Heart left ventricle (tissue), 16 donors: ENCODE measurements at regions not wholly inside any gene's neighbourhood (a gene's known extent, or its start where the extent isn't known, plus 50 kb on each side); places are given as distances from the start of the nearest gene placed in this dataset.

Source experiments
- ATAC-seq, 4 donors: fragments of 200-7000 bp; cut with Tn5 transposase; one replicate each; pipeline ENCODE4 v1.9.1; 2020 to 2022; ENCODE audit warnings: moderate library complexity in 4 of 4, mild to moderate bottlenecking in 3 of 4, moderate number of reproducible peaks in 1 of 4
- DNase-seq, 5 donors: peaks; one replicate each; pipeline ENCODE4 v3.0.0-alpha.2; 2020
- H3K27ac ChIP-seq, 12 donors: fragments of 200-600 bp; sonication (generic) in 4 of 12; one replicate each; pipeline versions ENCODE4 v1.5.0 to v1.8.0; 2016 to 2022; ENCODE audit warnings: mild to moderate bottlenecking in 2 of 12
- H3K27me3 ChIP-seq, 9 donors: fragments of 200-600 bp; sonication (generic) in 2 of 9; one replicate each; pipeline versions ENCODE4 v1.5.1 to v1.8.0; 2016 to 2022; ENCODE audit warnings: mild to moderate bottlenecking in 3 of 9
- H3K36me3 ChIP-seq, 9 donors: fragments of 200-600 bp; sonication (generic) in 2 of 9; one replicate each; pipeline versions ENCODE4 v1.5.0 to v1.8.0; 2018 to 2022; ENCODE audit warnings: mild to moderate bottlenecking in 2 of 9
- H3K4me1 ChIP-seq, 12 donors: fragments of 200-600 bp; sonication (generic) in 4 of 12; one replicate each; pipeline versions ENCODE4 v1.5.0 to v1.8.0; 2016 to 2022; ENCODE audit warnings: mild to moderate bottlenecking in 3 of 12
- H3K4me3 ChIP-seq, 12 donors: fragments of 200-600 bp; sonication (generic) in 4 of 12; one replicate each; pipeline versions ENCODE4 v1.5.0 to v1.8.0; 2017 to 2022; ENCODE audit warnings: mild to moderate bottlenecking in 9 of 12, moderate library complexity in 4 of 12
- H3K9me3 ChIP-seq, 12 donors: fragments of 200-600 bp; sonication (generic) in 4 of 12; one replicate each; pipeline versions ENCODE4 v1.5.0 to v1.8.0; 2016 to 2022; ENCODE audit warnings: mild to moderate bottlenecking in 1 of 12
- CTCF ChIP-seq, 12 donors: fragments of 200-600 bp; sonication (generic) in 4 of 12; IDR thresholded peaks; one replicate each; pipeline versions ENCODE4 v1.5.0 to v1.8.0; 2018 to 2022; ENCODE audit warnings: antibody characterized with exemption in 12 of 12, mild to moderate bottlenecking in 5 of 12
- POLR2A ChIP-seq, 2 donors: fragments of 450-650 bp; IDR thresholded peaks; one replicate each; pipeline ENCODE4 v1.6.1; 2017; ENCODE audit warnings: antibody characterized with exemption in 2 of 2, mild to moderate bottlenecking in 2 of 2, moderate library complexity in 2 of 2
- WGBS, 4 donors: extraction: QIAGEN DNeasy Blood & Tissue Kit in 2 of 4; methylation state at CpG; one replicate each; pipeline versions ENCODE4 v1.1.5 to v1.1.7; 2013 to 2018; 5-methylcytosine and 5-hydroxymethylcytosine counted together
- intact Hi-C, 10 donors: fragments of 100-400 bp; cut with DNase I; formaldehyde crosslinking; loops; one replicate each; pipeline versions ENCODE4 v1.11.1 to v1.14.2; 2022
- donor health status: ischemic (EF 13 %, LVEDD 7.1; RV severe dilation, severe dysfunction).
- donor health status: healthy with polysubstance abuse.
- donor health status: DM: no; HTN: yes; CAD: no.
- donor health status: DM: no; HTN: no; CAD: no.
- donor health status: ischemic (EF 25% LVEDD 6.9; RV normal size, moderate dysfunction).
- donor health status: ischemic (EF 25% LVEDD 5.7; RV mildly dilated, moderate dysfunction).
- donor health status: healthy.
- donor health status: DM: yes; HTN: yes; CAD: no.
- donor health status: ischemic (EF 35%, LVEDD 5.7; RV mildly dilated, moderate dysfunction).
- donor health status: nonischemic (EF 11% LVEDD 7.7; RV severe dilation, severe dysfunction).
- donor health status: DM: yes; HTN: yes; CAD: no.
- donor health status: PGD.
- donor health status: ischemic (EF 29% LVEDD 5.4; RV normal size, mild dysfunction).
- donor health status: nonischemic (EF 23%, LVEDD 6.1; RV moderate dilation, normal function).

DNA sequence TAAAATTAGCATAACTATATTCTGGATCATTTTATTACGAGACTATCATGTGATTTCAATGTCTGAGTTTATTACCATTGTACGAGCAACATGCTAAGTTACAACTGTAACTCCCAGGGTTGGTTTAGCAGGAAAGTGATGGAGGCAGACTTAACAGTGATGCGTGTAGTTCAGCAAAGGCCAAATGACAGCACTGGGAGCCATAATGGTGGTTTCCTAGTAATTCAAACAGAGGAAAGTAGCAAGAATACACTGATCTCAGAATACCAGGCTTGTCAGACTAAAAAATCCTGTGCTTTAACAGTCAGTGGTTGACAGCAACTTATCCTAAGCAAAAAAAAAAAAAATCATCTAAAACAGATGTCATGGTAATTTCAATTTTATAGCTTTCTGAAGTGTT, 229.6 kb downstream of the KLF12 start:
- Histone ChIP-seq H3K27me3 (no peaks in the 10 kb centered on the region), H3K4me1 (peaks cover 0 to 8% (median 0%) of the 10 kb centered on the region in 12 donors), H3K36me3 (no peaks in the 10 kb centered on the region), H3K27ac (no peak overlapping the region), H3K4me3 (no peak overlapping the region), H3K9me3 (peaks cover 0 to 7% (median 0%) of the 10 kb centered on the region in 12 donors)
- ATAC-seq (no peak), DNase-seq (no peak)
- 96 to 99% (median 98%) methylated on average over 3 of the region's 3 CpGs for WGBS, 4 donors
- no peak for TF ChIP-seq POLR2A (IDR thresholded peaks at IDR 0.05)
- no peak for TF ChIP-seq CTCF (IDR thresholded peaks at IDR 0.05)
- intact Hi-C loops = no loop called here

DNA sequence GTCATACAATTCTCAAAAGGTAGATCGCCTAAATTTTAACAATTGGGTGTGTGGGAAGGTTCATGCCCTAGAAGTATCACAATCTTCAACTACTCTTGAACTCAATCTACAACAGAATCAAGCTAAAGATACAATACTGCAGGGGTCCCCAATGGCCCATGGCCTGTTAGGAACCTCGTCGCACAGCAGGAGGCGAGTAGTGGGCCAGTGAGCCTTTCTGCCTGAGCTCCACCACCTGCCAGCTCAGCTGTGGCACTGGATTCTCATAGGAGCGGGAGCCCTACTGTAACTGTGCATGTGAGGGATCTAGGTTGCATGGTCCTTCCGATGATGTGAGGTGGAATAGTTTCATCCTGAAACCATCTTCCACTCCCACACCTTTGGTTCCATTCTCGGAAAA, 230.6 kb downstream of the KLF12 start:
- no peaks in the 10 kb centered on the region for H3K36me3 ChIP-seq
- intact Hi-C loops = no loop called here
- H3K4me3 ChIP-seq = no peak overlapping the region
- peaks cover 0 to 7% (median 0%) of the 10 kb centered on the region in 12 donors for H3K9me3 ChIP-seq
- no peak overlapping the region for H3K27ac ChIP-seq
- TF ChIP-seq CTCF (IDR thresholded peaks at IDR 0.05) = no peak
- 94 to 98% (median 97%) methylated on average over 7 of the region's 7 CpGs for WGBS, 4 donors
- ATAC-seq (no peak), DNase-seq (no peak)
- H3K4me1 ChIP-seq = peaks cover 0 to 8% (median 0%) of the 10 kb centered on the region in 12 donors
- no peaks in the 10 kb centered on the region for H3K27me3 ChIP-seq

DNA sequence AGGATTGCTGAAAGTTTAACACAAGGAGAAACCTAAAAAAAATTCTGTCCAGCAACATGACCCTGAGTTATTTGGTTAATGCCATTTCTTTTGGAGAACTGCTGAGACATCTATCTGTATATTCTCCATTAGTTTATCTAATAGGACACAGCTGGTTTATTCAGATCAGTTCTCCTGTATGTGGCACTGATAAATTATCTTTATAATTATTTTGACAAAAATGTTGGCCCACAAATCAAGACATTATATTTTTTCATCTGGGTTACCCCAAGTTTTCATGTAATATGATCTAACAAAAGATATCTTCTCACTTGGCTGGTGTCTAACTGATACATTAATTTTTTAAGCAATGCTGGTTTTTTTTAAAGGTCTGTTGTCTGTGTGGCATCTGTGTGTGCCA, 231.4 kb downstream of the KLF12 start:
- no peak overlapping the region for H3K27ac ChIP-seq
- ATAC-seq = no peak
- TF ChIP-seq CTCF (IDR thresholded peaks at IDR 0.05) = no peak
- no peak for TF ChIP-seq POLR2A (IDR thresholded peaks at IDR 0.05)
- no peak for DNase-seq
- peaks cover 0 to 14% (median 0%) of the 10 kb centered on the region in 12 donors for H3K4me1 ChIP-seq
- peaks cover 0 to 7% (median 0%) of the 10 kb centered on the region in 12 donors for H3K9me3 ChIP-seq
- intact Hi-C loops = no loop called here
- H3K4me3 ChIP-seq = no peak overlapping the region
- H3K36me3 ChIP-seq = no peaks in the 10 kb centered on the region
- H3K27me3 ChIP-seq = no peaks in the 10 kb centered on the region

GRCh38 chr13:73902296-73902695, 231.9 kb downstream of the KLF12 start:
- no peak overlapping the region for H3K27ac ChIP-seq
- H3K27me3 ChIP-seq = no peaks in the 10 kb centered on the region
- peaks cover 0 to 7% (median 0%) of the 10 kb centered on the region in 12 donors for H3K9me3 ChIP-seq
- intact Hi-C loops = no loop called here
- TF ChIP-seq CTCF (IDR thresholded peaks at IDR 0.05) (no peak), POLR2A (IDR thresholded peaks at IDR 0.05) (no peak)
- no peak overlapping the region for H3K4me3 ChIP-seq
- ATAC-seq (no peak), DNase-seq (no peak)
- 45 to 56% (median 52%) methylated on average over 4 of the region's 4 CpGs for whole genome bisulfite sequencing, 4 donors
- H3K4me1 ChIP-seq = peaks cover 0 to 14% (median 0%) of the 10 kb centered on the region in 12 donors
- H3K36me3 ChIP-seq = no peaks in the 10 kb centered on the region
